ENCODE measurements at regions not wholly inside any gene's neighbourhood (a gene's known extent, or its start where the extent isn't known, plus 50 kb on each side); places are given as distances from the start of the nearest gene placed in this dataset.
"Not testable (repeated sequence)": the region's sequence is repeated elsewhere in the genome, so short reads cannot be mapped to it uniquely, and the experiment has no call there.

GRCh38 chr1:173257805-173258204 lies 50.7 kb upstream of the TNFSF4 start:
- no peaks in the 10 kb centered on the region for H3K27me3 Mint-ChIP-seq
- H3K36me3 Mint-ChIP-seq (ENCODE audit: insufficient read depth): no peaks in the 10 kb centered on the region
- ATAC-seq (replicated peaks; ENCODE audit: extremely low read depth, poor library complexity, severe bottlenecking) (no peak), DNase-seq (ENCODE audit: low spot score in 2 of 2) (no peak)
- no peak overlapping the region for H3K27ac Mint-ChIP-seq (ENCODE audit: low read depth)
- H3K4me3 Mint-ChIP-seq: no peak overlapping the region
- peaks cover 6% of the 10 kb centered on the region for H3K4me1 Mint-ChIP-seq
- peaks cover 14% of the 10 kb centered on the region for H3K9me3 Mint-ChIP-seq

- Mint-ChIP-seq H3K4me1 (peaks cover 6% of the 10 kb centered on the region), H3K4me3 (no peak overlapping the region), H3K36me3 (ENCODE audit: insufficient read depth) (no peaks in the 10 kb centered on the region), H3K27me3 (no peaks in the 10 kb centered on the region), H3K27ac (ENCODE audit: low read depth) (no peak overlapping the region), H3K9me3 (peaks cover 14% of the 10 kb centered on the region)
- DNase-seq (ENCODE audit: low spot score in 2 of 2) (no peak), ATAC-seq (replicated peaks; ENCODE audit: extremely low read depth, poor library complexity, severe bottlenecking) (no peak)
Observed at GRCh38 chr1:173258479-173259264, 51.5 kb upstream of the TNFSF4 start.

- H3K27ac Mint-ChIP-seq (ENCODE audit: low read depth); DNase-seq (ENCODE audit: low spot score in 2 of 2); ATAC-seq (replicated peaks; ENCODE audit: extremely low read depth, poor library complexity, severe bottlenecking); H3K36me3 Mint-ChIP-seq (ENCODE audit: insufficient read depth); H3K4me1 Mint-ChIP-seq; H3K4me3 Mint-ChIP-seq; H3K27me3 Mint-ChIP-seq: not testable (repeated sequence)
- H3K9me3 Mint-ChIP-seq: peaks cover 14% of the 10 kb centered on the region
Observed at GRCh38 chr1:173260329-173260728, 53.2 kb upstream of the TNFSF4 start.

GRCh38 chr1:173266841-173267240 lies 59.7 kb upstream of the TNFSF4 start:
- Mint-ChIP-seq H3K9me3 (no peaks in the 10 kb centered on the region), H3K36me3 (ENCODE audit: insufficient read depth) (no peaks in the 10 kb centered on the region), H3K27me3 (no peaks in the 10 kb centered on the region), H3K4me1 (no peaks in the 10 kb centered on the region), H3K4me3 (no peak overlapping the region), H3K27ac (ENCODE audit: low read depth) (no peak overlapping the region)
- ATAC-seq (replicated peaks; ENCODE audit: extremely low read depth, poor library complexity, severe bottlenecking) (no peak), DNase-seq (ENCODE audit: low spot score in 2 of 2) (no peak)

GRCh38 chr1:173267453-173267945 lies 60.4 kb upstream of the TNFSF4 start:
- no peak overlapping the region for H3K4me3 Mint-ChIP-seq
- no peaks in the 10 kb centered on the region for H3K4me1 Mint-ChIP-seq
- peak overlapping the region; percentile 12 for H3K27ac Mint-ChIP-seq (ENCODE audit: low read depth)
- ATAC-seq (replicated peaks; ENCODE audit: extremely low read depth, poor library complexity, severe bottlenecking) (no peak), DNase-seq (ENCODE audit: low spot score in 2 of 2) (no peak)
- no peaks in the 10 kb centered on the region for H3K9me3 Mint-ChIP-seq
- H3K36me3 Mint-ChIP-seq (ENCODE audit: insufficient read depth): no peaks in the 10 kb centered on the region
- no peaks in the 10 kb centered on the region for H3K27me3 Mint-ChIP-seq

- Mint-ChIP-seq H3K27ac (ENCODE audit: low read depth) (peak overlapping the region; percentile 12), H3K36me3 (ENCODE audit: insufficient read depth) (no peaks in the 10 kb centered on the region)
Observed at GRCh38 chr1:173268261-173268660, 61.1 kb upstream of the TNFSF4 start.

GRCh38 chr1:173268786-173269277 lies 61.7 kb upstream of the TNFSF4 start:
- Mint-ChIP-seq H3K4me3 (no peak overlapping the region), H3K27ac (ENCODE audit: low read depth) (no peak overlapping the region), H3K4me1 (no peaks in the 10 kb centered on the region), H3K9me3 (no peaks in the 10 kb centered on the region), H3K27me3 (no peaks in the 10 kb centered on the region), H3K36me3 (ENCODE audit: insufficient read depth) (no peaks in the 10 kb centered on the region)
- DNase-seq (ENCODE audit: low spot score in 2 of 2): no peak
- no peak for ATAC-seq (replicated peaks; ENCODE audit: extremely low read depth, poor library complexity, severe bottlenecking)

More at GRCh38 chr1:173268261-173268660, 61.1 kb upstream of the TNFSF4 start:
- H3K9me3 Mint-ChIP-seq: no peaks in the 10 kb centered on the region
- DNase-seq (ENCODE audit: low spot score in 2 of 2) (no peak), ATAC-seq (replicated peaks; ENCODE audit: extremely low read depth, poor library complexity, severe bottlenecking) (no peak)
- H3K27me3 Mint-ChIP-seq: no peaks in the 10 kb centered on the region
- H3K4me3 Mint-ChIP-seq: no peak overlapping the region
- H3K4me1 Mint-ChIP-seq: no peaks in the 10 kb centered on the region

- Mint-ChIP-seq H3K4me3 (no peak overlapping the region), H3K27ac (ENCODE audit: low read depth) (no peak overlapping the region), H3K27me3 (no peaks in the 10 kb centered on the region), H3K4me1 (no peaks in the 10 kb centered on the region), H3K36me3 (ENCODE audit: insufficient read depth) (no peaks in the 10 kb centered on the region), H3K9me3 (no peaks in the 10 kb centered on the region)
- ATAC-seq (replicated peaks; ENCODE audit: extremely low read depth, poor library complexity, severe bottlenecking): no peak
- DNase-seq (ENCODE audit: low spot score in 2 of 2): no peak
Observed at GRCh38 chr1:173269490-173270230, 62.5 kb upstream of the TNFSF4 start.

GRCh38 chr1:173270243-173270642 lies 63.1 kb upstream of the TNFSF4 start:
- Mint-ChIP-seq H3K27me3 (no peaks in the 10 kb centered on the region), H3K27ac (ENCODE audit: low read depth) (no peak overlapping the region), H3K9me3 (no peaks in the 10 kb centered on the region), H3K36me3 (ENCODE audit: insufficient read depth) (no peaks in the 10 kb centered on the region), H3K4me1 (no peaks in the 10 kb centered on the region), H3K4me3 (no peak overlapping the region)
- DNase-seq (ENCODE audit: low spot score in 2 of 2) (no peak), ATAC-seq (replicated peaks; ENCODE audit: extremely low read depth, poor library complexity, severe bottlenecking) (no peak)

GRCh38 chr1:173271021-173271420 lies 63.9 kb upstream of the TNFSF4 start:
- H3K9me3 Mint-ChIP-seq; H3K4me1 Mint-ChIP-seq; H3K27me3 Mint-ChIP-seq; H3K27ac Mint-ChIP-seq (ENCODE audit: low read depth); ATAC-seq (replicated peaks; ENCODE audit: extremely low read depth, poor library complexity, severe bottlenecking); H3K4me3 Mint-ChIP-seq; DNase-seq (ENCODE audit: low spot score in 2 of 2); H3K36me3 Mint-ChIP-seq (ENCODE audit: insufficient read depth): not testable (repeated sequence)

- Mint-ChIP-seq H3K4me3 (no peak overlapping the region), H3K27ac (ENCODE audit: low read depth) (no peak overlapping the region), H3K9me3 (no peaks in the 10 kb centered on the region), H3K4me1 (peaks cover 5% of the 10 kb centered on the region), H3K27me3 (no peaks in the 10 kb centered on the region), H3K36me3 (ENCODE audit: insufficient read depth) (no peaks in the 10 kb centered on the region)
- DNase-seq (ENCODE audit: low spot score in 2 of 2) (no peak), ATAC-seq (replicated peaks; ENCODE audit: extremely low read depth, poor library complexity, severe bottlenecking) (no peak)
Observed at GRCh38 chr1:173275496-173275895, 68.4 kb upstream of the TNFSF4 start.

GRCh38 chr1:173276922-173277800 lies 70.0 kb upstream of the TNFSF4 start:
- Mint-ChIP-seq H3K36me3 (ENCODE audit: insufficient read depth) (no peaks in the 10 kb centered on the region), H3K9me3 (no peaks in the 10 kb centered on the region), H3K27ac (ENCODE audit: low read depth) (no peak overlapping the region), H3K27me3 (no peaks in the 10 kb centered on the region), H3K4me3 (no peak overlapping the region), H3K4me1 (peaks cover 11% of the 10 kb centered on the region)
- no peak for ATAC-seq (replicated peaks; ENCODE audit: extremely low read depth, poor library complexity, severe bottlenecking)
- no peak for DNase-seq (ENCODE audit: low spot score in 2 of 2)
